Skeletal muscle tissue (tissue), 3 donors: ENCODE measurements at regions not wholly inside any gene's neighbourhood (a gene's known extent, or its start where the extent isn't known, plus 50 kb on each side); places are given as distances from the start of the nearest gene placed in this dataset.
"Not testable (repeated sequence)": the region's sequence is repeated elsewhere in the genome, so short reads cannot be mapped to it uniquely, and the experiment has no call there.

Source experiments
- H3K27ac ChIP-seq: one replicate; pipeline ENCODE4 v1.7.0; 2013; ENCODE audit warnings: mild to moderate bottlenecking, low read depth, low read length, inconsistent platforms
- H3K27me3 ChIP-seq, 3 donors: one replicate each; pipeline ENCODE4 v1.7.0; 2013; ENCODE audit warnings: low read length in 3 of 3; ENCODE audit not compliant: control insufficient read depth in 3 of 3, insufficient read depth in 3 of 3
- H3K36me3 ChIP-seq, 3 donors: one replicate each; pipeline ENCODE4 v1.7.0; 2013; ENCODE audit warnings: low read length in 3 of 3; ENCODE audit not compliant: control insufficient read depth in 3 of 3, insufficient read depth in 3 of 3
- H3K4me1 ChIP-seq, 3 donors: one replicate each; pipeline ENCODE4 v1.7.0; 2013; ENCODE audit warnings: low read length in 3 of 3, mild to moderate bottlenecking in 3 of 3; ENCODE audit not compliant: control insufficient read depth in 3 of 3, insufficient read depth in 3 of 3
- H3K4me3 ChIP-seq, 3 donors: one replicate each; pipeline ENCODE4 v1.7.0; 2013; ENCODE audit warnings: low read length in 3 of 3
- H3K9ac ChIP-seq, 3 donors: one replicate each; pipeline ENCODE4 v1.7.0; 2013; ENCODE audit warnings: low read length in 3 of 3, mild to moderate bottlenecking in 3 of 3, moderate library complexity in 2 of 3, low read depth in 1 of 3
- H3K9me3 ChIP-seq, 3 donors: one replicate each; pipeline ENCODE4 v1.7.0; 2013; ENCODE audit warnings: low read length in 3 of 3; ENCODE audit not compliant: control insufficient read depth in 3 of 3
- donor health status: Osteomylitis.

DNA sequence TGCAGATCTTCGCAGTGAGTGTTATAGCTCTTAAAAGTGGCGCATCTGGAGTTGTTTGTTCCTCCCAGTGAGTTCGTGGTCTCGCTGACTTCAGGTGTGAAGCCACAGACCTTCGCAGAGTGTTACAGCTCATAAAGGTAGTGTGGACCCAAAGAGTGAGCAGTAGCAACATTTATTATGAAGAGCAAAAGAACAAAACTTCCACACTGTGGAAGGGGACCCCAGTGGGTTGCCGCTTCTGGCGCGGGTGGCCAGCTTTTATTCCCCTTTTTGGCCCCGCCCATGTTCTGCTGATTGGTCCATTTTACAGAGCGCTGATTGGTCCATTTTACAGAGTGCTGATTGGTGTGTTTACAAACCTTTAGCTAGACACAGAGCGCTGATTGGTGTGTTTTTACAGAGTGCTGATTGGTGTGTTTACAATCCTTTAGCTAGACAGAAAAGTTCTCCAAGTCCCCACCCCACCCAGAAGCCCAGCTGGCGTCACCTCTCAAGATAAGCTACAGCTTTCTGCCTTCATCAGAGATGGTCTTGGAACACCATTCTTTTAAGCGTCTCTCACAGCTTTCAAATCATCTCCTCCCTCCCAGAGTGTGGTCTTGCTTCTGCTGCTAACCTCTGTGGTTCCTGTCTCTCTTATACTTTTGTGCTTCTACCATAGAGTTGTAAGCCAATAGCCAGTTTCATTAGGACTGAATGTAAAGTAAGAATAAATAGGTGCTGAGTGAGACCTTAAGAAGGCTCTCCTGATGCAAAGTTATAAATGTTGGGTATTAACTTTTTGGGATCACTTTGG, 57.5 kb upstream of the IYD start:
- not testable (repeated sequence) for H3K9me3 ChIP-seq, H3K27me3 ChIP-seq, H3K27ac ChIP-seq, H3K36me3 ChIP-seq, H3K4me1 ChIP-seq, H3K4me3 ChIP-seq, H3K9ac ChIP-seq

DNA sequence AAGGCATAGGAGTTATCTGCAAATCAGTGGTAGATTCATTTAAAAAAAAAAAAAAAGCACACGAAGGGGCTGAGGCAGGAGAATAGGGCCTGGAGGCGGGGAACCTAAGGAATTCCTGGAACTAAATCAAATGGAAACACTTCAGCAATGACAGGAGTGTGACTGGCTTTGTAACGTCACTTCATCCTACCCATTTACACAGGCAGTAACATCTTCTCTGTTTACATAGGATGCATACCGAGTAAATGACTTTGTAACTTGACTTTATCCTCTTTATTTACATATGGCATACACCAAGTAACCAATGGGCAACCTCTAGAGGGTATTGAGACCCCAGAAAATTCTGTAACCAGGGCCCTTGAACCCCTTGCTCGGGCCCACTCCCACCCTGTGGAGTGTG, 56.4 kb upstream of the IYD start:
- no peaks in the 10 kb centered on the region for H3K27me3 ChIP-seq
- H3K9ac ChIP-seq = no peak overlapping the region
- H3K4me3 ChIP-seq = no peak overlapping the region
- H3K27ac ChIP-seq = no peak overlapping the region
- H3K36me3 ChIP-seq = no peaks in the 10 kb centered on the region
- H3K4me1 ChIP-seq = peaks cover 0 to 8% (median 3%) of the 10 kb centered on the region in 3 donors
- H3K9me3 ChIP-seq = no peaks in the 10 kb centered on the region

DNA sequence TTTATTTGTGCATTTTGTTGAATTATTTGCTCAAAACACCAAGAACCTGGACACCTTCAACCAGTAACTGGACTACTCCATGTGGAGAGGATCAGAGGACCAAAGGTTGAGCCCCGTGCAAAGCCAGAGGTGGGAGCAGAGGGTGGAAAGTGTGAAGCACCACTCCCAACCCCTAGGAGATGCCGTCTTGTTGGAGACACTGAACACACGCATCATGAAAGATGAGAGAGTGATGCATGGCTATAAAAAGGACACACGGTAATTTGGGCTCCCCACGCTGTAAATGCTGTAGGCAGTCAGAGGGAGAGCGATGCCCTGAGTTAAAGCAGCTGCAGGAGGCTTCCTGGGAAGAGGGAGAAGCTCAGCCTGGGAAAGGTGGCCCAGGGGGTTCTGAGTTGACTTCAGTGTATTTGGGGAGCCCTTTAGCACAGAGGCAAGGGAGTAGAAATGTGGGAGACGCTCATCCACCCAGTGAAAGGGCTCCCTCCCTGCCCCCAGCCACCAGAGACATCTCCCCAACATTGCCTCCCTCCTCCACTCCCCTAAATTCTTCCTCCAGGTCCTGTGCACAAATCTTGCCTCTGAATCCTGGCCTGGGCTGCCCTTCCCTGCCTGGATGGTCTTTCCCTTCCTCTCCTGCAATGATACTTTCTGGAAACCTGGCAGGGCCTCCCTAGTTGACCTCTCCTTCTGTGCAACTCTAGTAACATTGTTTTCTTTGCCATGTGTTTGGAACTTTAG, 55.8 kb upstream of the IYD start:
- Histone ChIP-seq H3K9me3 (no peaks in the 10 kb centered on the region), H3K36me3 (no peaks in the 10 kb centered on the region), H3K27me3 (no peaks in the 10 kb centered on the region), H3K4me3 (no peak overlapping the region), H3K4me1 (peaks cover 0 to 11% (median 3%) of the 10 kb centered on the region in 3 donors), H3K9ac (no peak overlapping the region), H3K27ac (no peak overlapping the region)

DNA sequence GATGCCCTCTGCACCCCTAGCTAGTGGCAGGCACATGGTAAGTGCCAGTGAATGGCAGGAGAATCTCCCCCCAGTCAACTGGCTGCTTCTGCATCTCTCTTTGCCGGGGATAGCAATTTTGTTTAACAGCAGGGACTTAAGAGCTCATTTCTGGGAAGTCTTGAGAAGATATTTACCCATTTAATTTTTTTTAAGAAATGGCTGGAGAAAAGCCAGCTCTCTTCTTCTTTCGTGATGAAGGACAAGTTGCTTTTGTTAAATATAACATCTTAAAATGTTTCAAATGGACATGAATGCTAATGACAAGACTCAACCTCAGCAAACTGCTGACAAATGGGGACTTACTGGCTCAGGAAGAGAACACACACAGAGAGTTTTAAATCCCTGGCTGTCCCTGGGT, 55.0 kb upstream of the IYD start:
- H3K9ac ChIP-seq = no peak overlapping the region
- no peak overlapping the region for H3K4me3 ChIP-seq
- peaks cover 0 to 16% (median 3%) of the 10 kb centered on the region in 3 donors for H3K4me1 ChIP-seq
- H3K27ac ChIP-seq = no peak overlapping the region
- no peaks in the 10 kb centered on the region for H3K36me3 ChIP-seq
- no peaks in the 10 kb centered on the region for H3K27me3 ChIP-seq
- no peaks in the 10 kb centered on the region for H3K9me3 ChIP-seq

DNA sequence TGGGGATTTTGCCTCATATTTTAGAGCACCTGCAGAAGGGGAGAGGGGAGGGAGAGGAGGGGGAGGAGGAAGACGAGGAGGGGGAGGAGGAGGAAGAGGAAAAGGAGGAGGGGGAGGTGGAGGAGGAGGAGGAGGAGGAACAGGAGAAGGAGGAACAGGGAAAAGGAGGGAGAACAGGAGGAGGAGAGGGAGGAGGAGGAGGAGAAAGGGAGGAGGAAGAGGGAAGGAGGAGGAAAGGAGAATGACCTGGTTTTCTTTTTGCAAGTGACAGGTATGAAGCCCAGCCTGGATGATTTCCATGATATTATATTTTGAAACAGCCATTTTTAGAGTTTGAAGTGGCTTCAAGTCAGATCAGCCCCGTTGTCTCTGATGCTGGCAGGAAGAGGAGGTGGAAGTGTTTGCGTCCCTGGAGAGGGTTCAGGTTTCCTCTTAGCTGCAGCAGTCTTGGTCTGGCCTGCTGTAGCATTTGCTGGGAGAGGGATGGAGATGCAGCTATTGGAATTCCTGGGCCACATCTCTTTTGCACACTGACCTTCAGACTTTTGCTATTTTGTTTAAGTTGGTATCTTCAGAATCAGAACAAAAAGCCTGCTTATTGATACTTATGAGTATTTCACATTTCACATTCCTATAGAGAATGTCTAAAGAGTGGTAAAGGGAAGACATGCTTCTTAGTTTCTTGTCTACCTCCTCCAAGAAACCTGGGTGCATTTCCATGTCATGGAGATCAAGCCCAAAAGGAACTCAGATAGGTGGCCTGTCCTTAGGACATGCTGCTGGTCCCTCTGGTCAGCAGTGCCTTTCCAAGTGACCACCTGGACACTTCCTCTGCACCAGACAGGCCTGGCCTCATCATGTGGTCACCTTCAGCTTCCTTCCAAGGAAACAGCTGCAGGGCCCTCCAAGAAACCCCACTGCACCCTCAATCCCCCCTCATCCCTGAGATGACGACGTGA, 54.3 kb upstream of the IYD start:
- no peak overlapping the region for H3K27ac ChIP-seq
- no peaks in the 10 kb centered on the region for H3K27me3 ChIP-seq

DNA sequence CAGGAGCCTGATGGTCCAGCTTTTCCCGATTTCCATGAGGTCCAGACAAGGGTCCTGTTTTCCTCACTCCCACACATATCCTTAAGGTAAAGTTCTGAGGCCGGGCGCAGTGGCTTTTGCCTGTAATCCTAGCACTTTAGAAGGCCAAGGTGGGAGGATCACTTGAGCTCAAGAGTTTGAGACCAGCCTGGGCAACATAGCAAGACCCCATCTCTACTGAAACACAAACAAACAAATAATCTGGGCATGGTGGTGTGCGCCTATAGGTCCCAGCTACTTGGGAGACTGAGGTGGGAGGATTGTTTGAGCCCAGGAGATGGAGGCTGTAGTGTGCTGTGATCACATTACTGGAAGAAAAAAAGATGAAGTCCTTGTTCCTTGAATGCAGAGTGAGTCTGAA, 53.2 kb upstream of the IYD start:
- Histone ChIP-seq H3K4me1 (peaks cover 11 to 32% (median 13%) of the 10 kb centered on the region in 3 donors), H3K27me3 (no peaks in the 10 kb centered on the region), H3K9me3 (no peaks in the 10 kb centered on the region), H3K9ac (no peak overlapping the region), H3K27ac (no peak overlapping the region), H3K36me3 (no peaks in the 10 kb centered on the region), H3K4me3 (no peak overlapping the region)

More for the DNA sequence above, 54.3 kb upstream of the IYD start:
- H3K9ac ChIP-seq = no peak overlapping the region
- no peaks in the 10 kb centered on the region for H3K9me3 ChIP-seq
- H3K36me3 ChIP-seq = no peaks in the 10 kb centered on the region
- no peak overlapping the region for H3K4me3 ChIP-seq
- H3K4me1 ChIP-seq = peaks cover 3 to 21% (median 7%) of the 10 kb centered on the region in 3 donors

DNA sequence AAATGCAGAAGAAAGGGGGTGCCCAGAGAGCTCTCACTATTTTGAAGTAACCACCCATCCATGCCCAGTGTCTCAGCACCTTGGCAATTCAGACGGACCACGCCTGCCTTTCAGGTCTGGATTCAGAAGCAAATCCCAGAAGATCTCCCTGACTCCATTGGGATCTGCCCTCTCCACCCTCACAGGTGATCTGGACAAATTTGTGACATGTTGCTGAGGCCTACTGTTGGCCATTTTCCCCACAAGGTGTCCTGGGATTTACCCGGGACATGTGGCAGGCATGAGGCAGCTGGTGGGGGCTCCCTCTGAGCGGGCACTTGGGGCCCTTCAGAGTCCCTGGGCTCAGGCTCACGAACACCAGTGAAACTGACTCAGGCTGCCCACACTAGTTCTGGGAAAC, 51.9 kb upstream of the IYD start:
- no peak overlapping the region for H3K9ac ChIP-seq
- no peaks in the 10 kb centered on the region for H3K36me3 ChIP-seq
- H3K27me3 ChIP-seq = no peaks in the 10 kb centered on the region
- peaks cover 16 to 43% (median 19%) of the 10 kb centered on the region in 3 donors for H3K4me1 ChIP-seq
- H3K27ac ChIP-seq = no peak overlapping the region
- H3K4me3 ChIP-seq = no peak overlapping the region
- H3K9me3 ChIP-seq = no peaks in the 10 kb centered on the region
